ENCODE measurements at regions not wholly inside any gene's neighbourhood (a gene's known extent, or its start where the extent isn't known, plus 50 kb on each side); places are given as distances from the start of the nearest gene placed in this dataset.

DNA sequence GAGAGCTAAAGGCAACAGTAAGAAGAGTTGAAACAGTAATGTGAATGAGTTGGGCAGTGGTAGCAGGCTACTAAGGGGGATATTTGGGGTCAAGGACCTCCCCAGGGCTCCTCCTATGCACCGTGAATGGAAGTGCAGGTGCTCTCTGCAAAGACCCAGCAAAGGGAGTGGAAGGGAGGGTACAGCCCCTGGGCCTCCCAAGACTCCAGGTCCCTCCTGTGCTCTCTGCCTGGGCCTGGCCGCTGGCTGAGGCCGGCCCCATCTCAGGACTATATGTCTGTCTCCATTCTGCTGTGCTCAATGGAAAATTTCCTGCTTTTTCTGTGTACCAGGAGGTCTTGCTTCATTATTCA, 372.1 kb upstream of the MKI67 start:
- no peak for DNase-seq (ENCODE audit: low spot score)
- Histone ChIP-seq H3K79me2 (no peaks in the 10 kb centered on the region), H3K27me3 (no peaks in the 10 kb centered on the region), H3K36me3 (replicated peaks; ENCODE audit: insufficient read depth, low read depth) (no peaks in the 10 kb centered on the region), H2AFZ (no peak overlapping the region), H4K20me1 (ENCODE audit: insufficient read depth, poor library complexity, severe bottlenecking) (no peaks in the 10 kb centered on the region), H3K9me2 (replicated peaks; ENCODE audit: insufficient read depth) (no peaks in the 10 kb centered on the region), H3K4me2 (no peak overlapping the region), H3K27ac (no peak overlapping the region), H3K9me3 (ENCODE audit: low read depth) (no peaks in the 10 kb centered on the region), H3K4me1 (ENCODE audit: insufficient read depth) (no peaks in the 10 kb centered on the region), H3K4me3 (no peak overlapping the region)
- WGBS (ENCODE audit: low lambda C conversion rate, missing lambda C conversion rate): 83% methylated on average over 3 of the region's 3 CpGs
- TF ChIP-seq, protein P1, sequence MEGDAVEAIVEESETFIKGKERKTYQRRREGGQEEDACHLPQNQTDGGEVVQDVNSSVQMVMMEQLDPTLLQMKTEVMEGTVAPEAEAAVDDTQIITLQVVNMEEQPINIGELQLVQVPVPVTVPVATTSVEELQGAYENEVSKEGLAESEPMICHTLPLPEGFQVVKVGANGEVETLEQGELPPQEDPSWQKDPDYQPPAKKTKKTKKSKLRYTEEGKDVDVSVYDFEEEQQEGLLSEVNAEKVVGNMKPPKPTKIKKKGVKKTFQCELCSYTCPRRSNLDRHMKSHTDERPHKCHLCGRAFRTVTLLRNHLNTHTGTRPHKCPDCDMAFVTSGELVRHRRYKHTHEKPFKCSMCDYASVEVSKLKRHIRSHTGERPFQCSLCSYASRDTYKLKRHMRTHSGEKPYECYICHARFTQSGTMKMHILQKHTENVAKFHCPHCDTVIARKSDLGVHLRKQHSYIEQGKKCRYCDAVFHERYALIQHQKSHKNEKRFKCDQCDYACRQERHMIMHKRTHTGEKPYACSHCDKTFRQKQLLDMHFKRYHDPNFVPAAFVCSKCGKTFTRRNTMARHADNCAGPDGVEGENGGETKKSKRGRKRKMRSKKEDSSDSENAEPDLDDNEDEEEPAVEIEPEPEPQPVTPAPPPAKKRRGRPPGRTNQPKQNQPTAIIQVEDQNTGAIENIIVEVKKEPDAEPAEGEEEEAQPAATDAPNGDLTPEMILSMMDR (IDR thresholded peaks at IDR 0.05; ENCODE audit: poor library complexity): no peak
- TF ChIP-seq EZH2 (IDR thresholded peaks at IDR 0.05; ENCODE audit: borderline replicate concordance) (no peak), EZH2phosphoT487 (IDR thresholded peaks at IDR 0.05; ENCODE audit: low read depth, severe bottlenecking, unreplicated experiment) (no peak)

DNA sequence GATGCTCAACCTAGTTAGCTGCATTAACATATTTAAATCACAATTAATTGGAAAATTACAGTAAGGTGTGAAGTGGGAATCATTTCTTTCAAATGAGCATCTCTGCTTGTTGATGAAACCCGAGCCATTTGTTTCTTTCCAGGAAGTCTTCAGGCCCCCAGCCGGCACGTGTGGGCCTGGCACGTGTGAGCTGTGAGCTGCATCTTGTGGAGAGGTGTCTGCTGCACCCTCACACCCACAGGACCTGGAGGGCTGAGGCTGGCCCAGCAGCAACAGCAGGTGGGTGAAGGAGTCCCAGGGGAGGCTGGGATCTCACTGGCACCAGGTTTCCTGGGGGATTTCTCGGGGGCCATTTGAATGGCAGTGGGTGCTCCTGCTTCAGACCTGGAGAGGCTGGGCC, 372.5 kb upstream of the MKI67 start:
- TF ChIP-seq, protein P1 (IDR thresholded peaks at IDR 0.05; ENCODE audit: poor library complexity): no peak
- TF ChIP-seq EZH2 (IDR thresholded peaks at IDR 0.05; ENCODE audit: borderline replicate concordance) (no peak), EZH2phosphoT487 (IDR thresholded peaks at IDR 0.05; ENCODE audit: low read depth, severe bottlenecking, unreplicated experiment) (no peak)
- WGBS (ENCODE audit: low lambda C conversion rate, missing lambda C conversion rate): 77% methylated on average over 5 of the region's 5 CpGs
- no peaks in the 10 kb centered on the region for H3K36me3 ChIP-seq (replicated peaks; ENCODE audit: insufficient read depth, low read depth)

DNA sequence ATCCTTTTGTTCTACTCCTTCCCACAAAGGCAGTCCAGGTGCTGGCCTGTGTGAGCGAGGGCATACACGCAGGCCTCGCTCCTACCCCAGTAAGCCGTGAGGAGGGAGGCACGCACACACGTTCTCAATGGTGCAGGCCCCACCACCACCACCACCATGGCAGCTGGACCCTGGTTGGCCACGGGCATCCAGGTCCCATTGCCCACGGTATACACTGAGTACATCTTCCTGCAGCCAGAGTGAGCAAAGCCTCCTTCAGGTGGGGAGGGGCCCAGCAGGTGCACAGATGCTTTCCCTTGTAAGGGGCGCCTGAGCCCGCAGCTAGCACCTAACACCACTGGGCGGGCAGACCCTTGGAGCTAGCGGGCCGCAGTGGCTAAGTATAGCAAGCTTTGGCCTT, 373.3 kb upstream of the MKI67 start:
- Histone ChIP-seq H3K27ac (no peak overlapping the region), H3K9me3 (ENCODE audit: low read depth) (no peaks in the 10 kb centered on the region), H3K79me2 (no peaks in the 10 kb centered on the region), H3K27me3 (no peaks in the 10 kb centered on the region), H2AFZ (no peak overlapping the region), H3K4me1 (ENCODE audit: insufficient read depth) (no peaks in the 10 kb centered on the region), H3K4me3 (no peak overlapping the region), H3K9me2 (replicated peaks; ENCODE audit: insufficient read depth) (no peaks in the 10 kb centered on the region), H3K36me3 (replicated peaks; ENCODE audit: insufficient read depth, low read depth) (no peaks in the 10 kb centered on the region), H4K20me1 (ENCODE audit: insufficient read depth, poor library complexity, severe bottlenecking) (no peaks in the 10 kb centered on the region), H3K4me2 (no peak overlapping the region)
- WGBS (ENCODE audit: low lambda C conversion rate, missing lambda C conversion rate): 87% methylated on average over 13 of the region's 13 CpGs
- TF ChIP-seq, protein P1 (IDR thresholded peaks at IDR 0.05; ENCODE audit: poor library complexity): no peak
- TF ChIP-seq EZH2phosphoT487 (IDR thresholded peaks at IDR 0.05; ENCODE audit: low read depth, severe bottlenecking, unreplicated experiment) (no peak), EZH2 (IDR thresholded peaks at IDR 0.05; ENCODE audit: borderline replicate concordance) (no peak)
- DNase-seq (ENCODE audit: low spot score): no peak

More for the DNA sequence above, 372.5 kb upstream of the MKI67 start:
- H3K27ac ChIP-seq: no peak overlapping the region
- no peak overlapping the region for H3K4me3 ChIP-seq
- H3K4me1 ChIP-seq (ENCODE audit: insufficient read depth): no peaks in the 10 kb centered on the region
- H4K20me1 ChIP-seq (ENCODE audit: insufficient read depth, poor library complexity, severe bottlenecking): no peaks in the 10 kb centered on the region
- H3K79me2 ChIP-seq: no peaks in the 10 kb centered on the region
- no peak for DNase-seq (ENCODE audit: low spot score)
- H3K9me3 ChIP-seq (ENCODE audit: low read depth): no peaks in the 10 kb centered on the region
- no peak overlapping the region for H3K4me2 ChIP-seq
- H3K27me3 ChIP-seq: no peaks in the 10 kb centered on the region
- H2AFZ ChIP-seq: no peak overlapping the region
- H3K9me2 ChIP-seq (replicated peaks; ENCODE audit: insufficient read depth): no peaks in the 10 kb centered on the region

DNA sequence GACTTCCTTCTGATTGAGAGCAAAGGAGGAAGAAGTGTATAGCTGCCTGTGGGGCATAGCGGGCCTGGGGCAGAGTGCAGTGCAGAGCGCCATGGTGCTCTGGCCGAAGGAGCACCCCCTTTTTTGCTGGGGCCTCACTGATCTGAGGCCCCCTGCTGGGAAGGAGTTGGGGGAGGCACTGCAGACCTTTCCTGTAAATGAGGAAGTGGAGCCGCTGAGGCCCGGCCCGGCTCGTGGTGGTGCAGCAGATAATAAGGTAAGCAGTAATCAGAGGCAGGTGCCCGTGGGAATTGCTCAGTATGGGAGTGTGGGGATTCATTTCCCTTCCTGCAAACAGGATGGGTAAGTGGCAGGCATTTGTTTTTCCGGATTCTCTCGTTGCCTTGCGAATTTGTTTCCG, 373.7 kb upstream of the MKI67 start:
- H3K4me1 ChIP-seq (ENCODE audit: insufficient read depth): no peaks in the 10 kb centered on the region
- DNase-seq (ENCODE audit: low spot score): no peak

More for the DNA sequence above, 373.7 kb upstream of the MKI67 start:
- WGBS (ENCODE audit: low lambda C conversion rate, missing lambda C conversion rate): 88% methylated on average over 12 of the region's 12 CpGs
- H3K36me3 ChIP-seq (replicated peaks; ENCODE audit: insufficient read depth, low read depth): no peaks in the 10 kb centered on the region
- no peaks in the 10 kb centered on the region for H3K27me3 ChIP-seq
- H3K4me2 ChIP-seq: no peak overlapping the region
- no peak overlapping the region for H3K27ac ChIP-seq
- H3K9me2 ChIP-seq (replicated peaks; ENCODE audit: insufficient read depth): no peaks in the 10 kb centered on the region
- H3K9me3 ChIP-seq (ENCODE audit: low read depth): no peaks in the 10 kb centered on the region
- H4K20me1 ChIP-seq (ENCODE audit: insufficient read depth, poor library complexity, severe bottlenecking): no peaks in the 10 kb centered on the region
- H2AFZ ChIP-seq: no peak overlapping the region
- no peak overlapping the region for H3K4me3 ChIP-seq
- no peaks in the 10 kb centered on the region for H3K79me2 ChIP-seq
- TF ChIP-seq EZH2phosphoT487 (IDR thresholded peaks at IDR 0.05; ENCODE audit: low read depth, severe bottlenecking, unreplicated experiment) (no peak), EZH2 (IDR thresholded peaks at IDR 0.05; ENCODE audit: borderline replicate concordance) (no peak)
- TF ChIP-seq, protein P1 (IDR thresholded peaks at IDR 0.05; ENCODE audit: poor library complexity): no peak
